Spleen (tissue), 11 donors: ENCODE measurements at regions not wholly inside any gene's neighbourhood (a gene's known extent, or its start where the extent isn't known, plus 50 kb on each side); places are given as distances from the start of the nearest gene placed in this dataset.

Experiments
- DNase-seq: peaks from one replicate; pipeline ENCODE4 v3.0.0-alpha.2; 2020
- H3K27ac ChIP-seq, 8 donors: fragments of 200-600 bp; sonication (generic) in 7 of 8; 1 replicate in 4 of 8; 2 replicates in 4 of 8; pipeline versions ENCODE4 v1.5.0 to v1.8.0; 2016 to 2021; ENCODE audit warnings: inconsistent platforms in 4 of 8, mild to moderate bottlenecking in 4 of 8, moderate library complexity in 1 of 8
- H3K27me3 ChIP-seq, 7 donors: fragments of 200-600 bp; sonication (generic) in 6 of 7; replicated peaks in 1 of 7; 1 replicate in 4 of 7; 2 replicates in 3 of 7; pipeline versions ENCODE4 v1.5.0 to v1.8.0; 2016 to 2021; ENCODE audit warnings: inconsistent platforms in 3 of 7, mild to moderate bottlenecking in 1 of 7
- H3K36me3 ChIP-seq, 6 donors: fragments of 200-600 bp; sonication (generic) in 5 of 6; 1 replicate in 4 of 6; 2 replicates in 2 of 6; pipeline versions ENCODE4 v1.5.0 to v1.8.0; 2016 to 2021; ENCODE audit warnings: inconsistent platforms in 2 of 6
- H3K4me1 ChIP-seq, 6 donors: fragments of 200-600 bp; sonication (generic) in 5 of 6; 1 replicate in 3 of 6; 2 replicates in 3 of 6; pipeline versions ENCODE4 v1.5.0 to v1.8.0; 2016 to 2021; ENCODE audit warnings: inconsistent platforms in 3 of 6
- H3K4me3 ChIP-seq, 8 donors: fragments of 200-600 bp; sonication (generic) in 7 of 8; 1 replicate in 4 of 8; 2 replicates in 4 of 8; pipeline versions ENCODE4 v1.5.0 to v1.8.0; 2016 to 2021; ENCODE audit warnings: inconsistent platforms in 4 of 8, mild to moderate bottlenecking in 4 of 8, moderate library complexity in 2 of 8
- H3K9me3 ChIP-seq, 8 donors: fragments of 200-600 bp; sonication (generic) in 7 of 8; 1 replicate in 4 of 8; 2 replicates in 4 of 8; pipeline versions ENCODE4 v1.5.0 to v1.8.0; 2016 to 2021; ENCODE audit warnings: inconsistent platforms in 4 of 8
- POLR2A ChIP-seq, 3 donors: fragments of 450-650 bp; IDR thresholded peaks; one replicate each; pipeline ENCODE4 v1.5.1; 2017; ENCODE audit warnings: antibody characterized with exemption in 3 of 3, mild to moderate bottlenecking in 1 of 3
- POLR2AphosphoS5 ChIP-seq, 3 donors: sonication (generic); formaldehyde crosslinking; IDR thresholded peaks; one replicate each; pipeline ENCODE4 v1.5.1; 2017; ENCODE audit warnings: antibody characterized with exemption in 3 of 3
- WGBS, 5 donors: extraction: QIAGEN DNeasy Blood & Tissue Kit in 3 of 5; methylation state at CpG; one replicate each; pipeline versions ENCODE4 v1.1.5 to v1.1.7; 2013 to 2018; 5-methylcytosine and 5-hydroxymethylcytosine counted together
- intact Hi-C: fragments of 100-400 bp; cut with DNase I; formaldehyde crosslinking; loops from one replicate; pipeline ENCODE4 v1.15.0; 2023; ENCODE audit warnings: low total_unique reads
- TF ChIP-seq, protein P1 (sequence below), 11 experiments: fragments of 200-600 bp in 7 of 11; fragments of 450-650 bp in 4 of 11; sonication (generic) in 4 of 11; IDR thresholded peaks in 8 of 11; conservative IDR thresholded peaks in 3 of 11; 1 replicate in 7 of 11; 2 replicates in 4 of 11; pipeline versions ENCODE4 v1.4.0 to v1.8.0; 2016 to 2021; ENCODE audit warnings: antibody characterized with exemption in 11 of 11, inconsistent platforms in 4 of 11, mild to moderate bottlenecking in 1 of 11
- donor health status: healthy with polysubstance abuse.
- donor health status: DM: no; HTN: no; CAD: no; lungs with moderate emphysema.
- donor health status: DM: no; HTN: no; CAD: no.
- donor health status: Bipolar disorder and iron deficiency.
- donor health status: healthy.
- donor health status: DM: no; HTN: no; CAD: no.
- donor health status: DM: yes; HTN: yes; CAD: no.

DNA sequence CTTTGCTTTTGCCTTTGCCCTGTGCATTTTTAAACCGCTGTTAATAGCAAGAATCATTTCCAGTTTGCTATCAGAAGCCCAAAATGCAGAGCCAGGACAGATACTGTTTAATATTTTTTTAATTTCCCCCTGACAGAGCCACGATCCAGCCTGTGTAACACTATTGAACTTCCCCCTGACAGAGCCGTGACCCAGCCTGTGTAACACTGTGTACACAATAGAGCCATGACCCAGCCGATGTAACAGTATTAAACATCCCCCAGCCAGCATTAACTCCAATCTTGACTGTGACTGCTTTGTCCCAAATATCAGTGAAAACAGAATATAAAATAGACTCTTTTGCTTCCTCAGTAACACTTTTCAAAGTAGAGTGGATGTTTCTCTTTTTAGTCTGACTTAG lies 607.9 kb upstream of the CDH5 start:
- 68 to 80% (median 72%) methylated on average over 4 of the region's 4 CpGs for WGBS, 5 donors
- no peak for DNase-seq
- Histone ChIP-seq H3K4me3 (no peak overlapping the region), H3K27me3 (no peaks in the 10 kb centered on the region), H3K9me3 (no peaks in the 10 kb centered on the region), H3K4me1 (no peaks in the 10 kb centered on the region), H3K27ac (peak overlapping the region in 1 of 8 donors; percentile 15), H3K36me3 (no peaks in the 10 kb centered on the region)
- no peak for TF ChIP-seq POLR2A (IDR thresholded peaks at IDR 0.05)
- TF ChIP-seq, protein P1, sequence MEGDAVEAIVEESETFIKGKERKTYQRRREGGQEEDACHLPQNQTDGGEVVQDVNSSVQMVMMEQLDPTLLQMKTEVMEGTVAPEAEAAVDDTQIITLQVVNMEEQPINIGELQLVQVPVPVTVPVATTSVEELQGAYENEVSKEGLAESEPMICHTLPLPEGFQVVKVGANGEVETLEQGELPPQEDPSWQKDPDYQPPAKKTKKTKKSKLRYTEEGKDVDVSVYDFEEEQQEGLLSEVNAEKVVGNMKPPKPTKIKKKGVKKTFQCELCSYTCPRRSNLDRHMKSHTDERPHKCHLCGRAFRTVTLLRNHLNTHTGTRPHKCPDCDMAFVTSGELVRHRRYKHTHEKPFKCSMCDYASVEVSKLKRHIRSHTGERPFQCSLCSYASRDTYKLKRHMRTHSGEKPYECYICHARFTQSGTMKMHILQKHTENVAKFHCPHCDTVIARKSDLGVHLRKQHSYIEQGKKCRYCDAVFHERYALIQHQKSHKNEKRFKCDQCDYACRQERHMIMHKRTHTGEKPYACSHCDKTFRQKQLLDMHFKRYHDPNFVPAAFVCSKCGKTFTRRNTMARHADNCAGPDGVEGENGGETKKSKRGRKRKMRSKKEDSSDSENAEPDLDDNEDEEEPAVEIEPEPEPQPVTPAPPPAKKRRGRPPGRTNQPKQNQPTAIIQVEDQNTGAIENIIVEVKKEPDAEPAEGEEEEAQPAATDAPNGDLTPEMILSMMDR (IDR thresholded peaks at IDR 0.05 in 8 of 11, conservative IDR thresholded peaks at IDR 0.05 in 3 of 11), result no peak
- TF ChIP-seq POLR2AphosphoS5 (IDR thresholded peaks at IDR 0.05), result no peak
- intact Hi-C loops, result no loop called here

DNA sequence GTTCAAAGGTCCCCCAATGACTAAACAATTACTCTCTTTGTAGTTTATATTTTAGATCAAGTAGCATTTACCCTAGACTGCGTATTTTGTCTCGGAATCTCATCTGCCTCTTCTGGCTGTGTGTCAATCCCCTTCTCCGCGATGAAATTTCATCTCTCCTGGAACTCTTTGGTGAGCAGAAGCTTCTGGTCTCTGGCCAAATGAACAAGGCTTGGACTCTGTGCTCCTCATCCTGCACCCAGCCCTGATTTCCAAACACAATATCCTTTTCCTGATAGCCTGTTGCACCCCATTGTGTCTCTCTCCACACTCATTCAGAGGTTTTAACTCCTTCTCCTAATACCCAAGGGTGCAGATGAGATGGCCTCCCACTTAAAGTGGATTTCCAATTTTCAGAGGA lies 609.4 kb upstream of the CDH5 start:
- WGBS, 5 donors, result 82 to 93% (median 85%) methylated on average over 4 of the region's 4 CpGs
- Histone ChIP-seq H3K27ac (no peak overlapping the region), H3K4me3 (no peak overlapping the region), H3K9me3 (no peaks in the 10 kb centered on the region), H3K27me3 (no peaks in the 10 kb centered on the region), H3K36me3 (no peaks in the 10 kb centered on the region), H3K4me1 (no peaks in the 10 kb centered on the region)
- no peak for DNase-seq
- no peak for TF ChIP-seq POLR2AphosphoS5 (IDR thresholded peaks at IDR 0.05)
- no peak for TF ChIP-seq POLR2A (IDR thresholded peaks at IDR 0.05)
- TF ChIP-seq, protein P1 (IDR thresholded peaks at IDR 0.05 in 8 of 11, conservative IDR thresholded peaks at IDR 0.05 in 3 of 11), result no peak
- intact Hi-C loops, result no loop called here

GRCh38 chr16:65756163-65756562 lies 610.3 kb upstream of the CDH5 start:
- Histone ChIP-seq H3K4me3 (no peak overlapping the region), H3K27me3 (no peaks in the 10 kb centered on the region), H3K27ac (no peak overlapping the region), H3K4me1 (no peaks in the 10 kb centered on the region), H3K36me3 (no peaks in the 10 kb centered on the region), H3K9me3 (no peaks in the 10 kb centered on the region)
- DNase-seq, result no peak
- intact Hi-C loops, result no loop called here
- 68 to 98% (median 88%) methylated on average over 4 of the region's 4 CpGs for WGBS, 5 donors
- no peak for TF ChIP-seq POLR2AphosphoS5 (IDR thresholded peaks at IDR 0.05)
- TF ChIP-seq POLR2A (IDR thresholded peaks at IDR 0.05), result no peak
- TF ChIP-seq, protein P1 (IDR thresholded peaks at IDR 0.05 in 8 of 11, conservative IDR thresholded peaks at IDR 0.05 in 3 of 11), result no peak

DNA sequence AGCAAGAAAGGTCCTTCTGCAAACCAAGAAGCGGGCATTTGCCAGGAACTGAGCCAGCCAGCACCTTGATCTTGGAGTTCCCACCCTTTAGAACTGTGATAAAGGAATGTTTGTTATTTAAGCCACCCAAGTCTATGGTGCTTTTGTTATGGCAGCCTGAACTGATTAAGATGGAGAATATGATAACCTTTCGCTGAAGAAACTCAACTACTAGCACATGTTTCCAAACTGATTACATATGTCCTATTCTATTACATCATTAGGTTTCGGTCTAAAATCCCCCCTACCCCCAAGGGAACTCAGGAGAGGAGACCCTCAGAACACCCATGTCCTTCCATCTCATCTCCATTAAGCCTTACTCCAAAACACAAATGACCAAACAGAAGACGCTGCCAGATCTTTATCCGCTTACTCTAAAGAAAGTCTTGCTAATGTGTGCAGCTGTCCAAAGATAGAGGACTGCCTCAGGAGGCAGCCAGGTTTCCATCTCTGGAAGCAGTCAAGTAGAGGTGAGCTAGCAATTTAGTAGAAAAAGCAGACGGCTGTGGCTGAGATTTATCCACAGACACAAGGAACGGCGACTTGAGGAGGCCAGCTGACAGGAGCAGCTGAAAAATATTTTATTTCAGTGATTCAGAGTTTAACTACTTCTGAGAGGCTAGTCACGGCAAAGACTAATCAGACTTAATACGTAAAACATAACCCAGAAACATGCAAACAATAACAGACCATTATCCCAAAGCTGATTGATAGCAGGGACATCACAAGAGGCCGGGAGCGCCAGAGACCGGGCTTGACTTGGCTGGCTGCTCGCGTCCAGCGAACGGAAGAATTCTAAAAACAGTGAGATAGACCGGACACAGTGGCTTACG lies 611.4 kb upstream of the CDH5 start:
- DNase-seq, result no peak
- TF ChIP-seq POLR2A (IDR thresholded peaks at IDR 0.05) (no peak), POLR2AphosphoS5 (IDR thresholded peaks at IDR 0.05) (peak in 1 of 3 donors; percentile 17)
- Histone ChIP-seq H3K4me1 (no peaks in the 10 kb centered on the region), H3K4me3 (no peak overlapping the region), H3K36me3 (no peaks in the 10 kb centered on the region), H3K27ac (peak overlapping the region in 1 of 8 donors; percentile 22), H3K27me3 (no peaks in the 10 kb centered on the region), H3K9me3 (no peaks in the 10 kb centered on the region)
- intact Hi-C loops, result no loop called here
- 87 to 95% (median 88%) methylated on average over 19 of the region's 19 CpGs for WGBS, 5 donors
